IMR-90 (cell line): ENCODE measurements at regions not wholly inside any gene's neighbourhood (a gene's known extent, or its start where the extent isn't known, plus 50 kb on each side); places are given as distances from the start of the nearest gene placed in this dataset.

Source experiments
- ATAC-seq: fragments of 200-7000 bp; cut with Tn5 transposase; 2 replicates; pipeline ENCODE4 v1.9.1; 2020; ENCODE audit warnings: low read depth, mild to moderate bottlenecking, moderate library complexity
- BruUV-seq: library from RNA; stranded (reverse); fragments of 400-500 nt; replicated peaks from 2 replicates; lab custom pipeline; 2021; lab: Mats Ljungman, UMichigan
- CTCF ChIA-PET: fragments of 300-600 bp; formaldehyde crosslinking; extraction: SDS; loops from one replicate; lab custom pipeline; 2021; ENCODE audit warnings: antibody characterized with exemption; lab: Yijun Ruan, JAX
- POLR2A ChIA-PET: fragments of 300-600 bp; sonication (Branson Sonifier 250); formaldehyde crosslinking; loops from one replicate; lab custom pipeline; 2022; ENCODE audit warnings: antibody characterized with exemption; ENCODE audit not compliant: unreplicated experiment; lab: Charles Lee
- DNase-seq: peaks from one replicate; pipeline ENCODE4 v3.0.0; 2013
- H2AFZ ChIP-seq: replicated peaks from 2 replicates; pipeline ENCODE3; 2013; ENCODE audit warnings: low read length, mild to moderate bottlenecking; ENCODE audit not compliant: poor library complexity
- H2AK5ac ChIP-seq: 2 replicates; pipeline ENCODE4 v1.6.1; 2013; ENCODE audit warnings: low read depth, low read length, inconsistent platforms
- H2AK9ac ChIP-seq: replicated peaks from 2 replicates; pipeline ENCODE3; 2013; ENCODE audit warnings: mild to moderate bottlenecking, low read depth, low read length, moderate library complexity; ENCODE audit not compliant: poor library complexity
- H2BK120ac ChIP-seq: 2 replicates; pipeline ENCODE4 v1.6.1; 2013; ENCODE audit warnings: low read depth, low read length, inconsistent platforms
- H2BK15ac ChIP-seq: 3 replicates; pipeline ENCODE4 v1.6.1; 2013; ENCODE audit warnings: low read depth, low read length, inconsistent platforms
- H2BK20ac ChIP-seq: 2 replicates; pipeline ENCODE4 v1.6.1; 2013; ENCODE audit warnings: low read depth, mild to moderate bottlenecking, inconsistent platforms, low read length, moderate library complexity
- H2BK5ac ChIP-seq: 2 replicates; pipeline ENCODE4 v1.6.1; 2013; ENCODE audit warnings: mild to moderate bottlenecking, low read depth, low read length, inconsistent platforms; ENCODE audit not compliant: poor library complexity, severe bottlenecking
- H3K14ac ChIP-seq: replicated peaks from 2 replicates; pipeline ENCODE4 v1.6.1; 2013; ENCODE audit warnings: low read depth, low read length, inconsistent platforms
- H3K18ac ChIP-seq: 2 replicates; pipeline ENCODE4 v1.6.1; 2013; ENCODE audit warnings: low read depth, low read length, control low read depth
- H3K23ac ChIP-seq: 2 replicates; pipeline ENCODE4 v1.6.1; 2013; ENCODE audit warnings: low read depth, low read length, inconsistent platforms
- H3K27ac ChIP-seq: 2 replicates; pipeline ENCODE4 v1.5.1; 2013; ENCODE audit warnings: mild to moderate bottlenecking, control low read depth, low read length; ENCODE audit not compliant: insufficient read depth
- H3K27me3 ChIP-seq: 2 replicates; pipeline ENCODE4 v1.6.1; 2013; ENCODE audit warnings: low read length; ENCODE audit not compliant: control insufficient read depth, insufficient read depth
- H3K36me3 ChIP-seq: 2 replicates; pipeline ENCODE4 v1.6.1; 2013; ENCODE audit warnings: low read length, mixed read lengths; ENCODE audit not compliant: control insufficient read depth, insufficient read depth
- H3K4ac ChIP-seq: 2 replicates; pipeline ENCODE4 v1.6.1; 2013; ENCODE audit warnings: low read depth, low read length, inconsistent platforms
- H3K4me1 ChIP-seq: 2 replicates; pipeline ENCODE4 v1.6.1; 2013; ENCODE audit warnings: low read length, mixed read lengths; ENCODE audit not compliant: control insufficient read depth, insufficient read depth
- H3K4me2 ChIP-seq: 2 replicates; pipeline ENCODE4 v1.6.1; 2013; ENCODE audit warnings: low read depth, mild to moderate bottlenecking, control low read depth, low read length, moderate library complexity
- H3K4me3 ChIP-seq: 2 replicates; pipeline ENCODE4 v1.5.1; 2013; ENCODE audit warnings: low read depth, mild to moderate bottlenecking, control low read depth, low read length, moderate library complexity; ENCODE audit not compliant: insufficient read depth
- H3K56ac ChIP-seq: 2 replicates; pipeline ENCODE4 v1.6.1; 2013; ENCODE audit warnings: low read length, inconsistent platforms; ENCODE audit not compliant: insufficient read depth; ENCODE audit errors: extremely low read depth
- H3K79me1 ChIP-seq, 2 experiments: 2 replicates each; pipeline ENCODE4 v1.6.1; 2013; ENCODE audit warnings: low read length in 2 of 2, inconsistent platforms in 1 of 2, low read depth in 1 of 2
- H3K9ac ChIP-seq: 2 replicates; pipeline ENCODE4 v1.6.1; 2013; ENCODE audit warnings: low read depth, low read length, control low read depth
- H3K9me1 ChIP-seq: 2 replicates; pipeline ENCODE4 v1.6.1; 2013; ENCODE audit warnings: low read length, inconsistent platforms; ENCODE audit not compliant: insufficient read depth
- H3K9me3 ChIP-seq: 2 replicates; pipeline ENCODE4 v1.6.1; 2013; ENCODE audit warnings: low read length; ENCODE audit not compliant: control insufficient read depth, insufficient read depth
- H4K20me1 ChIP-seq: 2 replicates; pipeline ENCODE4 v1.6.1; 2013; ENCODE audit warnings: low read length, inconsistent platforms; ENCODE audit not compliant: insufficient read depth
- H4K5ac ChIP-seq: 2 replicates; pipeline ENCODE4 v1.6.1; 2013; ENCODE audit warnings: mild to moderate bottlenecking, low read depth, low read length, control low read depth
- H4K8ac ChIP-seq, 2 experiments: 2 replicates each; pipeline ENCODE4 v1.6.1; 2013; ENCODE audit warnings: low read depth in 2 of 2, low read length in 2 of 2, control low read depth in 1 of 2, inconsistent platforms in 1 of 2
- H4K91ac ChIP-seq: 2 replicates; pipeline ENCODE4 v1.6.1; 2013; ENCODE audit warnings: low read depth, low read length, inconsistent platforms; ENCODE audit not compliant: insufficient read depth
- BHLHE40 ChIP-seq: fragments of 150-350 bp; IDR thresholded peaks from 2 replicates; pipeline ENCODE4 v1.6.1; 2016; ENCODE audit warnings: mild to moderate bottlenecking, low read depth, low read length
- CEBPB ChIP-seq: IDR thresholded peaks from 2 replicates; pipeline ENCODE4 v1.6.1; 2012; ENCODE audit warnings: low read depth, low read length, improper control_type of control experiment
- CHD1 ChIP-seq: IDR thresholded peaks from 2 replicates; pipeline ENCODE4 v1.6.1; 2012; ENCODE audit warnings: low read depth, low read length, improper control_type of control experiment
- ELK1 ChIP-seq: fragments of 150-350 bp; IDR thresholded peaks from 2 replicates; pipeline ENCODE4 v1.6.1; 2016; ENCODE audit warnings: low read depth, mild to moderate bottlenecking, low read length, moderate library complexity, borderline replicate concordance
- FOS ChIP-seq: fragments of 150-350 bp; IDR thresholded peaks from 2 replicates; pipeline ENCODE4 v1.6.1; 2016; ENCODE audit warnings: low read depth, low read length
- MAFK ChIP-seq: IDR thresholded peaks from 2 replicates; pipeline ENCODE4 v1.6.1; 2012; ENCODE audit warnings: low read depth, low read length, improper control_type of control experiment
- MAZ ChIP-seq: IDR thresholded peaks from 2 replicates; pipeline ENCODE4 v1.6.1; 2012; ENCODE audit warnings: low read depth, mild to moderate bottlenecking, low read length, improper control_type of control experiment, moderate library complexity, borderline replicate concordance
- MXI1 ChIP-seq: IDR thresholded peaks from 2 replicates; pipeline ENCODE4 v1.6.1; 2012; ENCODE audit warnings: low read depth, mild to moderate bottlenecking, low read length, moderate library complexity, borderline replicate concordance
- NFE2L2 ChIP-seq: fragments of 150-350 bp; IDR thresholded peaks from 2 replicates; pipeline ENCODE4 v1.6.1; 2016; ENCODE audit warnings: low read depth, mild to moderate bottlenecking, low read length
- POLR2A ChIP-seq: IDR thresholded peaks from 2 replicates; pipeline ENCODE4 v1.6.1; 2012; ENCODE audit warnings: mild to moderate bottlenecking, low read depth, low read length
- RAD21 ChIP-seq: IDR thresholded peaks from 2 replicates; pipeline ENCODE4 v1.6.1; 2012; ENCODE audit warnings: low read length, improper control_type of control experiment
- RCOR1 ChIP-seq: IDR thresholded peaks from 2 replicates; pipeline ENCODE4 v1.6.1; 2012; ENCODE audit warnings: mild to moderate bottlenecking, low read length, improper control_type of control experiment; ENCODE audit not compliant: insufficient replicate concordance
- RFX5 ChIP-seq: IDR thresholded peaks from 2 replicates; pipeline ENCODE4 v1.8.0; 2012; ENCODE audit warnings: low read depth, mild to moderate bottlenecking, low read length, moderate library complexity
- SMC3 ChIP-seq: fragments of 150-350 bp; IDR thresholded peaks from 2 replicates; pipeline ENCODE4 v1.6.1; 2016; ENCODE audit warnings: low read depth, mild to moderate bottlenecking, antibody characterized with exemption, low read length, moderate library complexity
- USF2 ChIP-seq: fragments of 150-350 bp; IDR thresholded peaks from 2 replicates; pipeline ENCODE4 v1.6.1; 2017; ENCODE audit warnings: mild to moderate bottlenecking, antibody characterized with exemption, low read length, low read depth
- dilution Hi-C: fragments of 300-500 bp; cut with HindIII; formaldehyde crosslinking; loops from one replicate; pipeline ENCODE4 v1.14.3; 2018; ENCODE audit warnings: low sequenced_read_pairs; ENCODE audit not compliant: unreplicated experiment
- in situ Hi-C: fragments of 300-500 bp; cut with MboI; formaldehyde crosslinking; loops from 3 replicates; pipeline ENCODE4 v1.14.3; 2019; ENCODE audit warnings: low sequenced_read_pairs, inconsistent platforms, mixed read lengths
- intact Hi-C: fragments of 100-400 bp; cut with micrococcal nuclease; formaldehyde crosslinking; loops from 2 replicates; pipeline ENCODE4 v1.10.0; 2022
- TF ChIP-seq, protein P1 (sequence below): conservative IDR thresholded peaks from 2 replicates; pipeline ENCODE4 v1.5.1; 2012; ENCODE audit warnings: mild to moderate bottlenecking, low read depth, low read length, improper control_type of control experiment

- no peaks in the 10 kb centered on the region for H3K27me3 ChIP-seq
- H3K9me1 ChIP-seq, result 0 out of 2 replicates have a peak, but pooled peaks cover 3% of the 10 kb centered on the region
- H4K8ac ChIP-seq, result no peak overlapping the region
- ChIA-PET CTCF (no interaction called here), POLR2A (no interaction called here)
- BruUV-seq, result no TSS peak
- H2BK20ac ChIP-seq, result no peak overlapping the region
- no peaks in the 10 kb centered on the region for H4K20me1 ChIP-seq
- no peak overlapping the region for H3K23ac ChIP-seq
- no peak overlapping the region for H3K56ac ChIP-seq
- no peak overlapping the region for H3K14ac ChIP-seq
- H2BK15ac ChIP-seq, result no peak overlapping the region
- H2AFZ ChIP-seq, result no peak overlapping the region
- no peaks in the 10 kb centered on the region for H3K4me1 ChIP-seq
- dilution Hi-C loops (no loop called here), intact Hi-C loops (no loop called here), in situ Hi-C loops (no loop called here)
- H3K79me1 ChIP-seq, result no peaks in the 10 kb centered on the region
- no peak overlapping the region for H3K4ac ChIP-seq
- TF ChIP-seq SMC3, result no peak
- TF ChIP-seq, protein P1, sequence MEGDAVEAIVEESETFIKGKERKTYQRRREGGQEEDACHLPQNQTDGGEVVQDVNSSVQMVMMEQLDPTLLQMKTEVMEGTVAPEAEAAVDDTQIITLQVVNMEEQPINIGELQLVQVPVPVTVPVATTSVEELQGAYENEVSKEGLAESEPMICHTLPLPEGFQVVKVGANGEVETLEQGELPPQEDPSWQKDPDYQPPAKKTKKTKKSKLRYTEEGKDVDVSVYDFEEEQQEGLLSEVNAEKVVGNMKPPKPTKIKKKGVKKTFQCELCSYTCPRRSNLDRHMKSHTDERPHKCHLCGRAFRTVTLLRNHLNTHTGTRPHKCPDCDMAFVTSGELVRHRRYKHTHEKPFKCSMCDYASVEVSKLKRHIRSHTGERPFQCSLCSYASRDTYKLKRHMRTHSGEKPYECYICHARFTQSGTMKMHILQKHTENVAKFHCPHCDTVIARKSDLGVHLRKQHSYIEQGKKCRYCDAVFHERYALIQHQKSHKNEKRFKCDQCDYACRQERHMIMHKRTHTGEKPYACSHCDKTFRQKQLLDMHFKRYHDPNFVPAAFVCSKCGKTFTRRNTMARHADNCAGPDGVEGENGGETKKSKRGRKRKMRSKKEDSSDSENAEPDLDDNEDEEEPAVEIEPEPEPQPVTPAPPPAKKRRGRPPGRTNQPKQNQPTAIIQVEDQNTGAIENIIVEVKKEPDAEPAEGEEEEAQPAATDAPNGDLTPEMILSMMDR, result no peak
- TF ChIP-seq CHD1, result no peak
- TF ChIP-seq RFX5, result no peak
- TF ChIP-seq RAD21, result no peak
- no peak for TF ChIP-seq BHLHE40
- TF ChIP-seq USF2, result no peak
- TF ChIP-seq FOS, result no peak
- TF ChIP-seq ELK1, result no peak
- no peak for TF ChIP-seq MAFK
- no peak for TF ChIP-seq MXI1
- TF ChIP-seq NFE2L2, result no peak
- no peak for TF ChIP-seq MAZ
- TF ChIP-seq POLR2A, result no peak
- TF ChIP-seq RCOR1, result no peak
- no peak for TF ChIP-seq CEBPB
- ATAC-seq, result no peak
- H2AK9ac ChIP-seq, result no peak overlapping the region
- no peaks in the 10 kb centered on the region for H3K9me3 ChIP-seq
- DNase-seq, result no peak
- H4K5ac ChIP-seq, result no peak overlapping the region
- no peaks in the 10 kb centered on the region for H3K36me3 ChIP-seq
- no peak overlapping the region for H3K4me3 ChIP-seq
- H3K18ac ChIP-seq, result no peak overlapping the region
- H2BK5ac ChIP-seq, result no peak overlapping the region
- H3K9ac ChIP-seq, result no peak overlapping the region
- H4K91ac ChIP-seq, result no peak overlapping the region
- no peak overlapping the region for H2AK5ac ChIP-seq
- H2BK120ac ChIP-seq, result no peak overlapping the region
- H3K4me2 ChIP-seq, result no peak overlapping the region
- H3K27ac ChIP-seq, result no peak overlapping the region
These were observed 1291.5 kb upstream of the B3GALT2 start for GRCh38 chr1:194477908-194478307.
